H9 (cell line): ENCODE measurements at regions not wholly inside any gene's neighbourhood (a gene's known extent, or its start where the extent isn't known, plus 50 kb on each side); places are given as distances from the start of the nearest gene placed in this dataset.
"Not testable (repeated sequence)": the region's sequence is repeated elsewhere in the genome, so short reads cannot be mapped to it uniquely, and the experiment has no call there.

Source experiments
- DNase-seq: peaks from one replicate; pipeline ENCODE4 v3.0.0-alpha.2; 2017
- H2AFZ ChIP-seq: one replicate; pipeline ENCODE4 v1.6.1; 2013; ENCODE audit warnings: mild to moderate bottlenecking, low read length, control low read depth, moderate library complexity
- H2AK5ac ChIP-seq: 2 replicates; pipeline ENCODE4 v1.6.1; 2013; ENCODE audit warnings: low read length, control low read depth, mixed read lengths; ENCODE audit not compliant: insufficient read length
- H2BK120ac ChIP-seq: one replicate; pipeline ENCODE4 v1.6.1; 2013; ENCODE audit warnings: low read depth, mild to moderate bottlenecking, low read length, control low read depth, inconsistent platforms; ENCODE audit not compliant: poor library complexity, severe bottlenecking
- H2BK12ac ChIP-seq: 2 replicates; pipeline ENCODE4 v1.6.1; 2013; ENCODE audit warnings: low read length, control low read depth, mixed read lengths, low read depth; ENCODE audit not compliant: insufficient read length
- H2BK15ac ChIP-seq: 2 replicates; pipeline ENCODE4 v1.6.1; 2013; ENCODE audit warnings: low read depth, low read length, control low read depth
- H2BK20ac ChIP-seq: one replicate; pipeline ENCODE4 v1.6.1; 2013; ENCODE audit warnings: low read depth, mild to moderate bottlenecking, low read length, control low read depth, inconsistent platforms; ENCODE audit not compliant: poor library complexity, severe bottlenecking
- H2BK5ac ChIP-seq: 2 replicates; pipeline ENCODE4 v1.6.1; 2013; ENCODE audit warnings: low read length, control low read depth, mixed read lengths; ENCODE audit not compliant: insufficient read length
- H3K14ac ChIP-seq: 2 replicates; pipeline ENCODE4 v1.6.1; 2013; ENCODE audit warnings: low read length, control low read depth; ENCODE audit not compliant: insufficient read depth
- H3K18ac ChIP-seq: 2 replicates; pipeline ENCODE4 v1.6.1; 2013; ENCODE audit warnings: low read depth, mild to moderate bottlenecking, mixed read lengths, low read length, control low read depth; ENCODE audit not compliant: insufficient read length
- H3K23ac ChIP-seq: 2 replicates; pipeline ENCODE4 v1.6.1; 2013; ENCODE audit warnings: low read length, control low read depth, mixed read lengths, low read depth; ENCODE audit not compliant: insufficient read length
- H3K23me2 ChIP-seq: 2 replicates; pipeline ENCODE4 v1.6.1; 2013; ENCODE audit warnings: low read depth, mild to moderate bottlenecking, mixed read lengths, low read length, control low read depth; ENCODE audit not compliant: insufficient read length, poor library complexity, severe bottlenecking
- H3K27ac ChIP-seq: 2 replicates; pipeline ENCODE4 v1.5.1; 2013; ENCODE audit warnings: low read length, control low read depth, mixed read lengths, low read depth; ENCODE audit not compliant: insufficient read length
- H3K27me3 ChIP-seq: 2 replicates; pipeline ENCODE4 v1.6.1; 2013; ENCODE audit warnings: low read length, control low read depth, inconsistent platforms; ENCODE audit not compliant: insufficient read depth
- H3K4ac ChIP-seq: 2 replicates; pipeline ENCODE4 v1.6.1; 2013; ENCODE audit warnings: low read depth, mild to moderate bottlenecking, control low read depth, inconsistent platforms, low read length, moderate library complexity
- H3K4me1 ChIP-seq: 2 replicates; pipeline ENCODE4 v1.6.1; 2013; ENCODE audit warnings: low read length, control low read depth, inconsistent platforms; ENCODE audit not compliant: insufficient read depth
- H3K4me2 ChIP-seq: 2 replicates; pipeline ENCODE4 v1.6.1; 2013; ENCODE audit warnings: low read length, control low read depth, mixed read lengths; ENCODE audit not compliant: insufficient read length, insufficient read depth
- H3K56ac ChIP-seq: 2 replicates; pipeline ENCODE4 v1.6.1; 2013; ENCODE audit warnings: low read depth, mild to moderate bottlenecking, mixed read lengths, low read length, control low read depth; ENCODE audit not compliant: insufficient read length
- H3K79me1 ChIP-seq: 2 replicates; pipeline ENCODE4 v1.6.1; 2013; ENCODE audit warnings: low read depth, mild to moderate bottlenecking, moderate library complexity, low read length, control low read depth, inconsistent platforms; ENCODE audit not compliant: insufficient read depth, poor library complexity, severe bottlenecking
- H3K79me2 ChIP-seq: 2 replicates; pipeline ENCODE4 v1.6.1; 2013; ENCODE audit warnings: low read length, control low read depth, inconsistent platforms; ENCODE audit not compliant: insufficient read depth
- H3K9ac ChIP-seq: 2 replicates; pipeline ENCODE4 v1.6.1; 2013; ENCODE audit warnings: low read length, control low read depth, mixed read lengths; ENCODE audit not compliant: insufficient read length; ENCODE audit errors: extremely low read depth
- H3K9me3 ChIP-seq: one replicate; pipeline ENCODE4 v1.6.1; 2013; ENCODE audit warnings: low read depth, low read length, inconsistent platforms; ENCODE audit not compliant: control insufficient read depth
- H3T11ph ChIP-seq: one replicate; pipeline ENCODE4 v1.6.1; 2013; ENCODE audit warnings: mild to moderate bottlenecking, low read length, control low read depth, inconsistent platforms
- H4K20me1 ChIP-seq: one replicate; pipeline ENCODE4 v1.6.1; 2013; ENCODE audit not compliant: control insufficient read depth, insufficient read length, insufficient read depth
- H4K5ac ChIP-seq: 2 replicates; pipeline ENCODE4 v1.6.1; 2013; ENCODE audit warnings: low read depth, mild to moderate bottlenecking, mixed read lengths, low read length, control low read depth; ENCODE audit not compliant: insufficient read length
- H4K8ac ChIP-seq: replicated peaks from 2 replicates; pipeline ENCODE4 v1.6.1; 2013; ENCODE audit warnings: low read length, control low read depth, mixed read lengths, low read depth; ENCODE audit not compliant: insufficient read length
- H4K91ac ChIP-seq: 2 replicates; pipeline ENCODE4 v1.6.1; 2013; ENCODE audit warnings: low read depth, mild to moderate bottlenecking, moderate library complexity, mixed read lengths, low read length, control low read depth; ENCODE audit not compliant: insufficient read length
- H3K27ac Mint-ChIP-seq, 3 experiments: 2 replicates in 2 of 3; 3 replicates in 1 of 3; pipeline ENCODE4 v1.8.0; 2020 to 2021; ENCODE audit warnings: mixed read lengths in 3 of 3, mild to moderate bottlenecking in 1 of 3, moderate library complexity in 1 of 3
- H3K27me3 Mint-ChIP-seq: 2 replicates; pipeline ENCODE4 v1.8.0; 2021; ENCODE audit warnings: low read depth, mild to moderate bottlenecking, moderate library complexity, mixed read lengths
- H3K36me3 Mint-ChIP-seq, 3 experiments: 2 replicates in 2 of 3; 3 replicates in 1 of 3; pipeline ENCODE4 v1.8.0; 2020 to 2021; ENCODE audit warnings: low read depth in 3 of 3, mixed read lengths in 3 of 3; ENCODE audit not compliant: insufficient read depth in 1 of 3
- H3K4me1 Mint-ChIP-seq, 2 experiments: 2 replicates each; pipeline ENCODE4 v1.8.0; 2020; ENCODE audit warnings: mixed read lengths in 2 of 2
- H3K4me3 Mint-ChIP-seq, 2 experiments: 2 replicates in 1 of 2; 3 replicates in 1 of 2; pipeline ENCODE4 v1.8.0; 2020 to 2021; ENCODE audit warnings: mild to moderate bottlenecking in 2 of 2, mixed read lengths in 2 of 2, moderate library complexity in 1 of 2
- H3K9me3 Mint-ChIP-seq, 2 experiments: 2 replicates in 1 of 2; 3 replicates in 1 of 2; pipeline ENCODE4 v1.8.0; 2020; ENCODE audit warnings: mild to moderate bottlenecking in 2 of 2, mixed read lengths in 2 of 2, moderate library complexity in 1 of 2
- WGBS: extraction: QIAGEN DNeasy Blood & Tissue Kit; methylation state at CpG from one replicate; pipeline ENCODE4 v1.1.7; 2013; ENCODE audit warnings: missing lambda C conversion rate, low lambda C conversion rate, mixed read lengths; ENCODE audit not compliant: insufficient read length; ENCODE audit errors: extremely low coverage; 5-methylcytosine and 5-hydroxymethylcytosine counted together
- TF ChIP-seq, protein P1 (sequence below): fragments of 200-600 bp; sonication (generic); conservative IDR thresholded peaks from 3 replicates; pipeline ENCODE4 v1.8.0; 2021; ENCODE audit warnings: antibody characterized with exemption, mild to moderate bottlenecking

DNA sequence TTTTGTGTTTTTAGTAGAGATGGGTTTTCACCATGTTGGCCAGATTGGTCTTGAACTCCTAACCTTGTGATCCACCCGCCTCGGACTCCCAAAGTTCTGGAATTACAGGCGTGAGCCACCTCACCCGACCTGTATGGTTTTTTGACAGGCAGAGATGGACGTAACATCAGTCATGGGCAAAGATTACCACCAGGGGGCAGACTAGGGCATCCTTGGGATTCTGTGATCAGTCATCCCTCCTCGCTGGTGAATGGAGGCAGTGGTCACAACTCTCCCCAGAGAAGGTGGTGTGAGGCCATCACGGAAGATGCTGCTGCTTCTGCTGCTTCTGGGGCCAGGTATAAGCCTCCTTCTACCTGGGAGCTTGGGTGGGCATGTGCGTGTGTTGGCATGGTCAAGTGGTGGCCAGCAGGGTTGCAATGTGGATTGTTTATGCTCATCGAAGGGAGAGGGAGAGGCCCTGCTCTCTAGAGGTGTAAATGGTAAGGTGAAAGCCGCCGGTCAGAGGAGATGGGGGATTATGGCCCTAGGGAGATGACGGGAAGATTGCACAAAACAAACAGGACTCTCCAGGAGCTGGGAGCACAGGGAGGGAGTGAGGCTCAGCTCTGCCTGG is 122.7 kb upstream of the PRSS1 start:
- no peak overlapping the region for H3K56ac ChIP-seq
- H4K5ac ChIP-seq = no peak overlapping the region
- no peak overlapping the region for H3K9ac ChIP-seq
- no CpG with 5 or more reads among the region's 12 CpGs for WGBS
- Mint-ChIP-seq H3K9me3 (peaks cover 7% of the 10 kb centered on the region in 2 experiments; a peak in 4 of 5 replicates), H3K4me1 (peaks cover 3 to 6% of the 10 kb centered on the region in 2 experiments; a peak in 3 of 4 replicates), H3K27ac (no peak overlapping the region), H3K4me3 (no peak overlapping the region), H3K36me3 (peaks cover 0 to 7% (median 0%) of the 10 kb centered on the region in 3 experiments; a peak in 1 of 7 replicates), H3K27me3 (peaks cover 11% of the 10 kb centered on the region)
- H3K23me2 ChIP-seq = no peaks in the 10 kb centered on the region
- H3K27ac ChIP-seq = no peak overlapping the region
- no peak overlapping the region for H2BK15ac ChIP-seq
- no peak overlapping the region for H3K14ac ChIP-seq
- H3K79me2 ChIP-seq = no peaks in the 10 kb centered on the region
- H2BK120ac ChIP-seq = no peak overlapping the region
- no peaks in the 10 kb centered on the region for H3K79me1 ChIP-seq
- no peak overlapping the region for H2BK5ac ChIP-seq
- H2BK20ac ChIP-seq = no peak overlapping the region
- no peaks in the 10 kb centered on the region for H4K20me1 ChIP-seq
- H3K4me1 ChIP-seq = no peaks in the 10 kb centered on the region
- no peaks in the 10 kb centered on the region for H3K27me3 ChIP-seq
- H3T11ph ChIP-seq = no peak overlapping the region
- H3K9me3 ChIP-seq = no peaks in the 10 kb centered on the region
- no peak overlapping the region for H3K18ac ChIP-seq
- TF ChIP-seq, protein P1, sequence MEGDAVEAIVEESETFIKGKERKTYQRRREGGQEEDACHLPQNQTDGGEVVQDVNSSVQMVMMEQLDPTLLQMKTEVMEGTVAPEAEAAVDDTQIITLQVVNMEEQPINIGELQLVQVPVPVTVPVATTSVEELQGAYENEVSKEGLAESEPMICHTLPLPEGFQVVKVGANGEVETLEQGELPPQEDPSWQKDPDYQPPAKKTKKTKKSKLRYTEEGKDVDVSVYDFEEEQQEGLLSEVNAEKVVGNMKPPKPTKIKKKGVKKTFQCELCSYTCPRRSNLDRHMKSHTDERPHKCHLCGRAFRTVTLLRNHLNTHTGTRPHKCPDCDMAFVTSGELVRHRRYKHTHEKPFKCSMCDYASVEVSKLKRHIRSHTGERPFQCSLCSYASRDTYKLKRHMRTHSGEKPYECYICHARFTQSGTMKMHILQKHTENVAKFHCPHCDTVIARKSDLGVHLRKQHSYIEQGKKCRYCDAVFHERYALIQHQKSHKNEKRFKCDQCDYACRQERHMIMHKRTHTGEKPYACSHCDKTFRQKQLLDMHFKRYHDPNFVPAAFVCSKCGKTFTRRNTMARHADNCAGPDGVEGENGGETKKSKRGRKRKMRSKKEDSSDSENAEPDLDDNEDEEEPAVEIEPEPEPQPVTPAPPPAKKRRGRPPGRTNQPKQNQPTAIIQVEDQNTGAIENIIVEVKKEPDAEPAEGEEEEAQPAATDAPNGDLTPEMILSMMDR = peak; percentile 81
- peak; percentile 84 for DNase-seq
- no peak overlapping the region for H2BK12ac ChIP-seq
- no peak overlapping the region for H2AK5ac ChIP-seq
- H3K23ac ChIP-seq = no peak overlapping the region
- H4K8ac ChIP-seq = no peak overlapping the region
- no peak overlapping the region for H2AFZ ChIP-seq
- H3K4me2 ChIP-seq = no peak overlapping the region
- H4K91ac ChIP-seq = no peak overlapping the region
- no peak overlapping the region for H3K4ac ChIP-seq

DNA sequence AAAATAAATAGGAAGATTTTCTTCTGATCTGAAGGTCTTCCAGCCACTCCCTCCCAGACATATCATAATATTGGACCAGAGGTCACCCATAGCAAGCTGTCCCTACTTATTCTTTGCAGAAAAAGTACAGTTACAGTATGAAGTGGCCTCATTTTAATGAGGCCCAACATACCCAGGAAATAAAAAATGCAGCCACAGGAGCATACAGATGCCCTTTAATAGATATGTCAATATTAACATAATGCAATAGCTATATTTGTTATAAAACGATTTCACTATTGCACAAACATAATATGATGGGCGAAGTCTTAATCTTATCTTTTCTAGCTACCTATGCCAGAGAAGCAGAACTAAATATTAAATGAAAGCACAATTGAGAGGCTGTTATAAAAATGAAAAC is 124.1 kb upstream of the PRSS1 start:
- H3K79me2 ChIP-seq, H3K36me3 Mint-ChIP-seq, H3T11ph ChIP-seq, H2BK5ac ChIP-seq, H3K79me1 ChIP-seq, H2BK120ac ChIP-seq, H3K4ac ChIP-seq, H3K9me3 Mint-ChIP-seq, H4K8ac ChIP-seq, H2BK20ac ChIP-seq, H3K27me3 ChIP-seq, DNase-seq, H3K18ac ChIP-seq, H3K14ac ChIP-seq, H3K9ac ChIP-seq, H3K4me2 ChIP-seq, H4K91ac ChIP-seq, H3K4me1 Mint-ChIP-seq, H3K23me2 ChIP-seq, H4K20me1 ChIP-seq, H2BK12ac ChIP-seq, H3K4me1 ChIP-seq, H2BK15ac ChIP-seq, H3K27ac ChIP-seq, H4K5ac ChIP-seq, H2AK5ac ChIP-seq, H2AFZ ChIP-seq, H3K23ac ChIP-seq, H3K56ac ChIP-seq, H3K27ac Mint-ChIP-seq, H3K27me3 Mint-ChIP-seq, H3K4me3 Mint-ChIP-seq, H3K9me3 ChIP-seq: not testable (repeated sequence)
- WGBS = no CpG with 5 or more reads among the region's 2 CpGs
